Keratinocyte (primary cell): ENCODE measurements at regions not wholly inside any gene's neighbourhood (a gene's known extent, or its start where the extent isn't known, plus 50 kb on each side); places are given as distances from the start of the nearest gene placed in this dataset.

Experiments
- DNase-seq: peaks from one replicate; pipeline ENCODE4 v3.0.0-alpha.2; 2011; ENCODE audit warnings: low read depth, missing footprints, low spot score
- FAIRE-seq: peaks from 2 replicates; lab custom pipeline; 2011; peaks lifted over from hg19 to GRCh38; lab: Jason Lieb, UNC
- H2AFZ ChIP-seq: 2 replicates; pipeline ENCODE4 v1.6.0; 2012; ENCODE audit warnings: low read length, control low read depth, inconsistent platforms; ENCODE audit not compliant: control insufficient read depth
- H3K27ac ChIP-seq: 2 replicates; pipeline ENCODE4 v1.5.1; 2011; ENCODE audit warnings: low read length; ENCODE audit not compliant: control insufficient read depth, insufficient read depth
- H3K27me3 ChIP-seq: 3 replicates; pipeline ENCODE4 v1.6.0; 2011; ENCODE audit warnings: low read length; ENCODE audit not compliant: control insufficient read depth, insufficient read depth; ENCODE audit errors: extremely low read depth
- H3K36me3 ChIP-seq, 2 experiments: 2 replicates in 1 of 2; 3 replicates in 1 of 2; pipeline ENCODE4 v1.5.1; 2011; ENCODE audit warnings: low read length in 2 of 2, mild to moderate bottlenecking in 1 of 2; ENCODE audit not compliant: control insufficient read depth in 2 of 2, insufficient read depth in 2 of 2; ENCODE audit errors: extremely low read depth in 1 of 2
- H3K4me1 ChIP-seq: 3 replicates; pipeline ENCODE4 v1.5.1; 2011; ENCODE audit warnings: low read length; ENCODE audit not compliant: control insufficient read depth, insufficient read depth; ENCODE audit errors: extremely low read depth
- H3K4me2 ChIP-seq: 3 replicates; pipeline ENCODE4 v1.6.0; 2011; ENCODE audit warnings: low read depth, low read length; ENCODE audit not compliant: control insufficient read depth, insufficient read depth; ENCODE audit errors: extremely low read depth
- H3K4me3 ChIP-seq, 3 experiments: fragments of 200-600 bp in 1 of 3; sonication (generic) in 1 of 3; 2 replicates in 2 of 3; 3 replicates in 1 of 3; pipeline ENCODE4 v1.5.1; 2011 to 2016; ENCODE audit warnings: low read length in 3 of 3, mild to moderate bottlenecking in 3 of 3, control low read depth in 2 of 3, inconsistent platforms in 1 of 3, low read depth in 1 of 3, mixed read lengths in 1 of 3, mixed run types in 1 of 3, moderate library complexity in 1 of 3; ENCODE audit not compliant: control insufficient read depth in 2 of 3, insufficient read depth in 2 of 3; ENCODE audit errors: extremely low read depth in 1 of 3
- H3K79me2 ChIP-seq: 2 replicates; pipeline ENCODE4 v1.6.0; 2012; ENCODE audit warnings: low read length; ENCODE audit not compliant: control insufficient read depth, insufficient read depth
- H3K9ac ChIP-seq: 3 replicates; pipeline ENCODE4 v1.6.0; 2011; ENCODE audit warnings: low read length; ENCODE audit not compliant: control insufficient read depth, insufficient read depth; ENCODE audit errors: extremely low read depth
- H3K9me1 ChIP-seq: 3 replicates; pipeline ENCODE4 v1.6.0; 2011; ENCODE audit warnings: low read length; ENCODE audit not compliant: control insufficient read depth, insufficient read depth; ENCODE audit errors: extremely low read depth
- H3K9me3 ChIP-seq: 2 replicates; pipeline ENCODE4 v1.5.1; 2012; ENCODE audit warnings: low read depth, low read length; ENCODE audit not compliant: control insufficient read depth
- H4K20me1 ChIP-seq: 3 replicates; pipeline ENCODE4 v1.6.0; 2011; ENCODE audit warnings: low read length; ENCODE audit not compliant: control insufficient read depth, insufficient read depth; ENCODE audit errors: extremely low read depth
- EZH2 ChIP-seq: IDR thresholded peaks from one replicate; pipeline ENCODE4 v1.6.1; 2012; ENCODE audit warnings: inconsistent platforms, mild to moderate bottlenecking, low read length, moderate library complexity
- dilution Hi-C: fragments of 300-500 bp; cut with MboI; formaldehyde crosslinking; loops from one replicate; pipeline ENCODE4 v1.7.0; 2020; ENCODE audit warnings: low sequenced_read_pairs; ENCODE audit not compliant: extremely low pct_ligation_motif_present
- TF ChIP-seq, protein P1 (sequence below), 3 experiments: IDR thresholded peaks in 1 of 3; conservative IDR thresholded peaks in 1 of 3; optimal IDR thresholded peaks in 1 of 3; 2 replicates in 2 of 3; 3 replicates in 1 of 3; pipeline versions ENCODE3 to v1.5.1; 2011; ENCODE audit warnings: low read length in 3 of 3, mild to moderate bottlenecking in 3 of 3, moderate library complexity in 2 of 3, control low read depth in 1 of 3, inconsistent platforms in 1 of 3; ENCODE audit not compliant: insufficient read depth in 2 of 3; ENCODE audit errors: extremely low read depth in 1 of 3

GRCh38 chr14:66383257-66383656 lies 102.9 kb upstream of the CCDC196 start:
- Histone ChIP-seq H3K36me3 (no peaks in the 10 kb centered on the region), H3K4me1 (peaks cover 18% of the 10 kb centered on the region), H3K27ac (no peak overlapping the region), H2AFZ (no peak overlapping the region), H3K27me3 (no peaks in the 10 kb centered on the region), H3K9me3 (no peaks in the 10 kb centered on the region), H4K20me1 (no peaks in the 10 kb centered on the region), H3K4me2 (no peak overlapping the region), H3K9me1 (no peaks in the 10 kb centered on the region), H3K4me3 (no peak overlapping the region), H3K9ac (no peak overlapping the region), H3K79me2 (no peaks in the 10 kb centered on the region)
- dilution Hi-C loops = no loop called here
- FAIRE-seq (no peak), DNase-seq (no peak)
- TF ChIP-seq, protein P1, sequence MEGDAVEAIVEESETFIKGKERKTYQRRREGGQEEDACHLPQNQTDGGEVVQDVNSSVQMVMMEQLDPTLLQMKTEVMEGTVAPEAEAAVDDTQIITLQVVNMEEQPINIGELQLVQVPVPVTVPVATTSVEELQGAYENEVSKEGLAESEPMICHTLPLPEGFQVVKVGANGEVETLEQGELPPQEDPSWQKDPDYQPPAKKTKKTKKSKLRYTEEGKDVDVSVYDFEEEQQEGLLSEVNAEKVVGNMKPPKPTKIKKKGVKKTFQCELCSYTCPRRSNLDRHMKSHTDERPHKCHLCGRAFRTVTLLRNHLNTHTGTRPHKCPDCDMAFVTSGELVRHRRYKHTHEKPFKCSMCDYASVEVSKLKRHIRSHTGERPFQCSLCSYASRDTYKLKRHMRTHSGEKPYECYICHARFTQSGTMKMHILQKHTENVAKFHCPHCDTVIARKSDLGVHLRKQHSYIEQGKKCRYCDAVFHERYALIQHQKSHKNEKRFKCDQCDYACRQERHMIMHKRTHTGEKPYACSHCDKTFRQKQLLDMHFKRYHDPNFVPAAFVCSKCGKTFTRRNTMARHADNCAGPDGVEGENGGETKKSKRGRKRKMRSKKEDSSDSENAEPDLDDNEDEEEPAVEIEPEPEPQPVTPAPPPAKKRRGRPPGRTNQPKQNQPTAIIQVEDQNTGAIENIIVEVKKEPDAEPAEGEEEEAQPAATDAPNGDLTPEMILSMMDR (optimal IDR thresholded peaks at IDR 0.05 in 1 of 3, IDR thresholded peaks at IDR 0.05 in 1 of 3, conservative IDR thresholded peaks at IDR 0.05 in 1 of 3; ENCODE audit: extremely low read depth in 1 of 3, insufficient read depth in 2 of 3, low read length in 3 of 3) = no peak
- no peak for TF ChIP-seq EZH2

DNA sequence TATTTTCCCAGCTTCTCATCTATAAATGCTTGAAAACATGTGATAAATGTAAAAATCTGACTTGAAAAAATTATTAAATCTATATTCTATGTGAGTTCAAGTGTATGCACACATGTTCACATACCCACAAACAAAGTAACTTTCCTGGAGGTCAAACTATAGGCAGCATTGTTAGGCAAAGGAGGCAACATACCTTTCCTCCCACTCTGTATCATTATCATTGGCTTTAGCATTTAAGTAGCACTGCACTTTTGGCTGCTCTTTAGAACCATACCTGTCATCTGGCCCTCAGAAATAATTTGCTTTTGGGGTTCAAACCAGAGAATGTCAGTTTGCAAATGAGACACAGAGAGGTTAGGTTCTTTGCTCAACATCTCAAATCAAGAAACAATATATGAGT lies 102.4 kb upstream of the CCDC196 start:
- no peaks in the 10 kb centered on the region for H3K79me2 ChIP-seq
- H3K27ac ChIP-seq = no peak overlapping the region
- dilution Hi-C loops = no loop called here
- no peaks in the 10 kb centered on the region for H3K27me3 ChIP-seq
- H3K9me1 ChIP-seq = no peaks in the 10 kb centered on the region
- peaks cover 13% of the 10 kb centered on the region for H3K4me1 ChIP-seq
- H2AFZ ChIP-seq = no peak overlapping the region
- H3K4me2 ChIP-seq = no peak overlapping the region
- TF ChIP-seq, protein P1 (optimal IDR thresholded peaks at IDR 0.05 in 1 of 3, IDR thresholded peaks at IDR 0.05 in 1 of 3, conservative IDR thresholded peaks at IDR 0.05 in 1 of 3; ENCODE audit: extremely low read depth in 1 of 3, insufficient read depth in 2 of 3, low read length in 3 of 3) = no peak
- no peak for TF ChIP-seq EZH2
- no peak for FAIRE-seq
- no peak overlapping the region for H3K9ac ChIP-seq
- H3K36me3 ChIP-seq = no peaks in the 10 kb centered on the region
- DNase-seq = no peak
- no peaks in the 10 kb centered on the region for H4K20me1 ChIP-seq
- H3K9me3 ChIP-seq = no peaks in the 10 kb centered on the region
- H3K4me3 ChIP-seq = no peak overlapping the region
